ENCODE measurements at regions not wholly inside any gene's neighbourhood (a gene's known extent, or its start where the extent isn't known, plus 50 kb on each side); places are given as distances from the start of the nearest gene placed in this dataset.

DNA sequence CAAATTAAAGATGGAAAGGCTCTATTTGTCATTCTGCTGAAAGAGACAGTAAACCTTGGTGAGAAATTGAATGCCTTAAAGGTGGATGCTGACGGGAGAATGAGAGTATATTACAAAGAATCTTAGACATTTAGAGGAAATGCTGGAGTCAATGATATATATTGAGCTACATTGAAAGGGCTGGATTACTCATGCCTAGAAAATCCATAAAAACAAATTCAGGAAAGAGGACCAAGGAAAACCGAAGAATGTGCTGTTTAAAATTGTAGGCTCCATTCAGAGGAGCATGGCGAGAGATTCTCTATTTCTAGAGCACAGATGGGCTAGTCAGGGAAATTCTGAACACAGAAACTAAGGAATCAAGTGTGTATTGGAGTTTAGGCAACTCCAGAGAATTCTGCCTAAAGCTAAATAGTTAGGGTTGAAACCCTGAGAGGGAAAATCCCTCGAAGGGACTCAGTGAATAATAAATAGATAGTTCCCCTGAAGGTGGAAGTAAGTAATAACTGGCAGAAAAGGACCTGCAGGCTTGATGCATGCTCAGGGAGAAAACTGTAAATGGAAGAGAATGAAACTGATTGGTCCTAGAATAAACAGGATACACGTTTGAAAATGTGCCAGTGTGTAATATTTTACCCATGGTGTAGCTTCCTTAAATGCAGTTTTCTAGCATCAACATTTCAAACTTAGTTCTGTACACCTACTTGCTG, 1532.4 kb upstream of the TENM3 start:
- DNase-seq = no peak

DNA sequence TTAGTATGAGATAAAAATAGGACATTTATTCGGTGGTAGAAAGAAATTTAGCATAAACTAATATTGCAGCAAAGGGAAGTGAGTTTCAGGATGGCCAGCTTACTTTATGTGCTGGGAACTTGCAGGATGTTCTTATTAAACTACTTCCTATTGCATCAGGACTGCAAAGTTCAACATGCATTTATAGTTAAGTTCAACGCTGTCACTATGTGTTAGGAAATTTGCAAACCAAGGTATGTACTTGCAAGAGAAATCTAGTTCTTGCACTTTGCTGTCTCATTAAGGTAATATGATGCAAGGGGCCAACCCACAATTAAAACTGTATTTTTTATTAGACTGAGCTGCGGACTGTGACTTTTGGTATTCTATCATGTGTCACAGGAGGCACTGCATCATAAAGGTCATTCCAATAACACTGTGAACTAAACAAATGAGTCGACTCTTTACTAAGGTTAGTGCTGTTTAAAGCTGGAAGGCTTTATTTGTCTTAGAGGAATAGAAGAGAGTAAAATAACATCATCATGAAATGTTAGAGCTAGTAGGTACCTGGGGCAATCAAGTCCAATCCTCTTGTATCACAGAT, 1525.7 kb upstream of the TENM3 start:
- no peak for DNase-seq

DNA sequence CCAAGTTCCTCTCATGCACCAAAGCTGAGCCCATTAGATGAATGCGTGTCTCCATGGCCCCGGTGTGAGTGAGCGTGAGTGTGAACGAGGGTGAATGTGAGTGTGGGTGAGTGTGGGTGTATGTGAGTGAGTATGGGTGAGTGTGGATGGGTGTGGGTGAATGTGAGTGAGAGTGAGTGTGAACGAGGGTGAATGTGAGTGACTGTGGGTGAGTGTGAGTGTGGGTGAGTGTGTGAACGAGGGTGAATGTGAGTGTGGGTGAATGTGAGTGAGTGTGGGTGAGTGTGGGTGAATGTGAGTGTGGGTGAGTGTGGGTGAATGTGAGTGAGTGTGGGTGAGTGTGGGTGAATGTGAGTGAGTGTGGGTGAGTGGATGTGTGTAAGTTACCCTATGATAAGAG, 1521.8 kb upstream of the TENM3 start:
- DNase-seq = no peak

DNA sequence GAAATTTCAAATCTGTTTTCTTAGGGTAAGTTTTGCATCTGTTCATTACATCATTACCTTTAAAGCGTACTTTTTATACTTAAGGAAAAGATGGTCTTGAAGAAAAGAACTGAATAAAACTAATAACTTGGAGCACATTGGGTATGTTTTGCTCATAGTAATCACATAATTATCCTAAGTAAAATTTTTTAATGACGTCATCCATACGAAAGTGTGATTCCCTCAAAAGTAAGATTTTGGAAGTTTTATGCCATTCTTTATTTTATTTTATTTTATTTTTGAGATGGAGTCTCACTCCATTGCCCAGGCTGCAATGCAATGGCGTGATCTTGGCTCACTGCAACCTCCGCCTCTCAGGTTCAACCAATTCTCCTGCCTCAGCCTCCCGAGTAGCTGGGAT, 1516.6 kb upstream of the TENM3 start:
- no peak for DNase-seq

DNA sequence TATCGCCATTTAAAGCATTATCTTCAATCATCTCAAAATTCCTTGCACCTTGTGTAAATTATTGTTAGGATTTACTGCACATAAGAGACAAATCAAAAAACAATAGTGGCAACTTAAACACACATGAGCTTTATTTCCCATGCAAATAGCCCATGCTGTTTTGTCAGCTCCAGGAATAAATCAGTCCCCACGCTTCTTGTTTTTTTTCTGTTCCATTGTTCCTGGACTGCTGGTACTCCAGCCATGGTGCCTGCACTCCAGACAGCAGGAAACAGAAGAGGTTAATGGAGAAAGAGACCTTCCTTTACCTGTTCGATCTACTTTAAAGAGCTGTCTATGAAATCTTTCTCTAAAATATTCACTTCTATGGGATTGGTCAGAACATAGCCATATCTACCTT, 1515.7 kb upstream of the TENM3 start:
- DNase-seq = no peak

DNA sequence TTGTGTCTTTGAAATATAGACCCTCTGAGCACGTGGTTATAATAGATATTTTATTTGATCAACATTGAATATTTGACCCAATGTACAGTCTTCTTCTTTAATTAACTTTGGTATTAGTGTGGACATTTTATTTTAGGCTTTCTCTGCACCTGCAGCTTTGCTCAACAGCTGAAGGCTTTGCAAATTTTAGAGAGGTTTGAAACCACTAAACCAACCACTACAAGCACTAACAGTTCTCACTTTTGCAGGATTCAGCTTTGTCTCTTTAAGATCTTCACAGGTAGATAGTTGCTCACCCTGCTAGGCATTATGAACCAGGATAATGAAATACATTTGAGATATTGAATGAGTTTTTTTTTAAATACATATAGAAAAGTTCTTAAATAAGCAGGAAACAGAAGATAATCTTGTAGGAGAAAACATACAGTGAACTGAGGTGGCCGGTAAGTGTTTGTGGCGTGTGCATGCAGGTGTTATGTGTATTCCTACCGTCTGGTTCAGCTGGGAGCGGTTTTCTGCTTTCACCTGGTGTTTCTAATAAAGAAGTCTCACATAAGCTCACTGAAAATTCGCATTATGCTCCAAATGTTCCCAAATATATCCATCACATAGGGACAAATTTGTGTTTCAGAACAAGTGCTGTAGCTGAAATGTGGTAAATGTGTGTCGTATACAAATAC, 1508.3 kb upstream of the TENM3 start:
- no peak for DNase-seq

DNA sequence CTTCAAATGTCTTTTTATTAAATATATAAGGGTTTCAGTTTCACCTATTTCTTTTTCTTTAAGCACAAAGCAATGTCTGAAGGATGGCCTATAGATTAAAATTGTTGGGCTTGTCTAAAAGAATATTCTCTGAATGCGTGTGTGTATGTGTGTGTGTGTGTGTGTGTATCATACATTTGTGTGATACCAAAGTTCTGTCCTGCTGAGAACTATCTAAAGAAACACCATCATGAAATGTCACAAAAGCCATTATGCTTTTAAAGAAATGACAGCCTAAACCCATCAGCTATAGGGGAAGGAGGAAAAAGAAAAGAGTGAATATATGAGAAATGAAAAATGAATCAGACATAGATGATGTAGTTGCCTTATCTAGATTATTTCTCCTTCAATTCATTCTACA, 1501.5 kb upstream of the TENM3 start:
- no peak for DNase-seq

DNA sequence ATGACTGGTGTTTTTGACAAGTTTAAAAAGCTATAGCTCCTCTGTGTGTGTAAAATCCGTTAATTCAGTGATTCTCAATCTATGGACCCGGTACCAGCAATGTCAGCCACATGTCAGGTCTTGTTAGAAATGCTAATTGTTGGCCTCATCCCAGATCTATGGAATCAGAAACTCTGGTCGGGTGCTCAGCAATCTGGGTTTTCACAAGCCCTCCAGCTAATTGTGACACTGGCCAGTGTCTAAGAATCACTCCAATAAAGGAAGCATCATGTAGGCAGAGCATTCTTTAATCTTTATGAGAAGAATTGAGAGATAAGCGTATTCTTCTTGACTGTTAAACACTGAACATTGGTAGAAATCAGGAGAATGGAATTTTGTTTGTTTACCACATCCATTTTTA, 1498.2 kb upstream of the TENM3 start:
- DNase-seq = no peak

DNA sequence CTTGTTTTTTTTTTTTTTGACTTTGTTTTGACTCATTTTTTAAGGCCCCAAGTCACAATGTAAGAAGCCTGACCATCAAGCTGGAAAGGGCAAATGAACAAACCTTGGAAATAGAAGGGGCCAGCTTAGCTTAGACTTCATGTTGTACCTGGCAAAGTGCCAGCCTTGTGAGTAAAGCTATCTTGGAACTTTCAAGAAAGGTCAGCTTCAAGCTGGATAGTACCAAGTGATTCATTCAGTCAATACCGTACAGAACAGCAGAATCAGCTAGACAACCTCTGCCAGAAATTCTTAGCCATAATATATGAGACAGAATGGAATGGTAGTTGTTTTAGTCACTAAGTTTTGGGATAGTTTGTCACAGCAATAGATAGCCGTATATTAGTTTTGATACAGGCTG, 1492.2 kb upstream of the TENM3 start:
- DNase-seq = no peak

DNA sequence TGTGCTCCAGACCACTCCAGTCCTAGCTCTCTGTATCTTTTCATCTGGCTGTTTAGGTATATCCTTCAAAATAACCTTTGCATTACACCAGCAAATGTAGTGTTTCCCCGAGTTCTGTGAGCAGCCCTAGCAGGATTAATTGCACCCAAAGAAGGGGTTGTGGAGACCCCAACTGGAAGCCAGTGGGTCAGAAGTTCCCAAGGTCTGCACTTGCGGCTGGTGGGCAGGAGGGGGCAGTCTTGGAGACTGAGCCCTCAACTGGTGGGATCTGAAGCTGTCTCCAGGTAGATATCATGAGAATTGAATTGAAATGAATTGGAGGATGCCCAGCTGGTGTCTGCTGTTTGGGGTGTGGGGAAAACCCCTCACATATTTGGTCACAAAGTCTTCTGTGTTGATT, 1485.3 kb upstream of the TENM3 start:
- no peak for DNase-seq

DNA sequence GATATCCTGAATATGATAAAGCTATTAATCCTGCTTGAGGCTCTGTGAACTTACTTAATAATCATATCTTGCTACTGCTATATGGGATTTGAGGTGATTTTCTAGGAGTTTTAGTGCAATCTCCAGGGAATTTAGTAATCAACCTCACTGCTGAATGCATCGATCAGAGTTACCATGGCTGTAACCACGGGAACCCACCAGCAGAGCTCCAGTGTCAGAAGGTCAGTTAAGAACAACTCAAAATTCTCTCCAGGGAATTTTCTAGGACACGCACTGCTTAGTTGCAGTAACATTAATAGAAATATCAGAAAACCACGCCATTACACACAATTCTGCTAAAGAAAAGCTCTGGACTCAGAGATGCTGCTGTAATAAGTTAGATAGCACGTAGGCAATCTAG, 1477.2 kb upstream of the TENM3 start:
- DNase-seq = no peak

DNA sequence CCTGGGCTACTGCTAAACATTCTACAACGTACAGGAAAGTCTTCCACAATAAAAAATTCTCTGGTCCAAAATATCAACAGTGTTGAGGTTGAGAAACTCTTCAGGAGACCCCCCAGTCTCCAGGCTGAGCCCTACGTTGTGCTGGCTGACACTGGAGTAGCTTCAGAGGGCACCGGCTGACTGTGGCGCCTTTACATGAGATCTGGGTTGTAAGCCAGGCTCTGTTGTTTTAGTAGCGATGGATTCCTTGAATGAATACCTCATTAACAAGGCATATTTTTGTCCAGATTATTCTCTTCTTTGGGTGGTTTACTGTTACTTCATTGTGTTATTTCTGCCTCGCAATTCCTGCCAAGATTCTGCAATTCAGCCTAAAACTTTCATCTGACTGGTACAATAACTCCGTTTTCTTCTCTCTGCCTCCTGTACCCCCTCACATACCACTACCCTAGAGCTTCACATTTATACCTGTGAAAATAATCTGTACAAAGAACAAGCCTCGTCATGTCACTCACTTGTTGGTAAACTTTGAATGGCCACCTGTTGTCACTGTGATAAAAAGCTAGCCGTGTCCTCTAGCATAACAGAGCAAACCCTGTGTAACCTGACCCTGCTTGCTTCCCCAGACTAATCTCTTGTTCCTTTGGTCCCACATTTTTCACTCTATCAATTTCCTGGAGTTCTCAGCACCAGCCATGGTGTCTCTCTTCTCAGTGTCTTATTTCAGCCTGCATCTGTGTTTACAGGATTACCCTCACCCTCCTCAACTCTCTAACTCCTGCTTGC, 1476.1 kb upstream of the TENM3 start:
- no peak for DNase-seq

DNA sequence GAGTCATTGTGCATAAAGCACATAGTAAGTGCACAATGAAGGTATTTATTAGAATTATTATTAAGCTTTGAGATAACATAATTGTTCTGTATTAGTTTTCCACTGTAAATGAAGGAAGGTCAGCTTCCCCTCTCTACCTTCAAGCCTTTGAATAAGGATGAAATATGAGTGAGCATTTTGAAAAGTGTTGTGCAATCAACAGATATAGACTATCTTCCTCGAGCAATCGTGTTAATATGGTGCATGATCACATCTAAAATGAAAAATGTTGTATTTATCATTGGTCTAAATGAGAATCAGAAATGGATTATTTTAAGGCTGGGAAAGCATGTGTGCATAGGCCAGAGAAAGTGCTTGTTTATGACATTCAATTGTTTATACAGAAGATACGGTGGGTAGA, 1474.6 kb upstream of the TENM3 start:
- DNase-seq = no peak

DNA sequence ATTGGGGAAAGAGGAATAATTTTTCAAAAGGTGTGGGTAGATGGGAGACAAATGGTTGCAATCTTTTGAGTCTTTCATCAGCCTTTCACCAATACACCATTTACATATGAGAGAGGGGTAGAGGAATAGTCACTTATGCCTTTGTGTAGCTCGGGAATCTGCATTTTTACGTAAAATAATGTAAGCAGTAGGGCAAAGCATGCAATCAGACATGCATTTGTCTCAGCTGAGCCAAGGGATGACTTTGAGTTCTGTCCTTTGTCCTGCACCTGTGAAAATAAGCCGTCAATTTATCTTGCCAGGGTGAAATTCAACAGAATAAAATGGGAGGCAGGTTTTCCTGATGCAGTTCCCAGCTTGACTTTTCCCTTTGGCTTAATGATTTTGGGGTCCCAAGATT, 1473.4 kb upstream of the TENM3 start:
- DNase-seq = no peak

DNA sequence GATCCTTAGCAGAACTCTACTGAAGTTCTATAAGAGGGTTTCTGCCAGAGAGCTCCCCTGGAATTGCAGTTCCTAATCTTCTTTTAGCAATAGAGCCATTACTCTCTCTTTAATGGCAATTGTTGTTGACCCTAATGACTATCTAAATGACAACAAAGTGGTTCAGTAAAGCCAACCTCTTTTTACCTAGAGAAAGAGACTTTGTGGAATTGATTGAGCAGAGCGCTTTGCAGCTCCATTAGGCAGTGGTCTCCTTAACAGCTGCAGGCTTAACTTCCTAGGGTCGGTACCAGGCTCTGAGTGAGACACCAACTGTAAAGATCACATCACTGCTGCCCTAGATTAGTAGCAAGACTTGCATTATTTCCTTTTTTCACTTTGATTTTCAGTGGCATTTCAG, 1472.9 kb upstream of the TENM3 start:
- no peak for DNase-seq

DNA sequence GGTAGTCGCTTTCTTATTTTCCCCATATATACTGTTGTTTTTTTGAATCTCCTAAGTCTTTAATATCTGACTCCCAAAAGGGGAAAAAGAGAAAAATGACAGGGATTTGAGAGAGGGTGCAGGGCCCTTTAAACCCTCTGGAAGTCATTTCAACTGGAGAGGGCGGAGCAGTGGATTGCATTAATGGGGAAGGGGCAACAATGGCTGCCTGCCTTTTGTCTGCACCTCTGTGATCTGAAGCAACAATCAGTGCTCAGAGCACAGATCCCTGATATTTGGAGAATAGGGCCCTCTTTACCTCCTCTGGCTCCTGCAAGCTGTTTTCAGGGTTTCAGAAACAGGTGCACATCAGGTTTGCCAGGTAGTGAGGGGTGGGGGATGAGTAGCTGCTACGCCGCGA, 1458.3 kb upstream of the TENM3 start:
- no peak for DNase-seq

DNA sequence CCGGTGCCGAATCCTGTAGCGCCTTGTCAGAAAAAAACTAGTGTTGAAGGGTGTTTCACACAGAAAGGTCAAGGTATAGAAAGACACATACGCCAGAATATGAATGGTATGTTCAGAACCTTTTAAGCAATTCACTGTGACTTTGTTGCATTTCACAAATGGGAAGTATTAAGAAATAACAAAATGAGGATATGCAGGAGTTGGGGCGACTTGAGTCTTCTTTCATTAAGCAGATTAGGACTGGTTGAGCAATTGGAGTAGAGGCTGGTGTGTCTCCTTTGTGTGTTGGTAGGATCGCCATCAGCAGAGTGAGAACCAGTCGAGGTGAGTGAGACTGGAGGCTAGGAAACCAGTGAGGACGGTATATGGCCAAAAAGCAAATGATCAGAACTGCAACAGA, 1454.5 kb upstream of the TENM3 start:
- no peak for DNase-seq

DNA sequence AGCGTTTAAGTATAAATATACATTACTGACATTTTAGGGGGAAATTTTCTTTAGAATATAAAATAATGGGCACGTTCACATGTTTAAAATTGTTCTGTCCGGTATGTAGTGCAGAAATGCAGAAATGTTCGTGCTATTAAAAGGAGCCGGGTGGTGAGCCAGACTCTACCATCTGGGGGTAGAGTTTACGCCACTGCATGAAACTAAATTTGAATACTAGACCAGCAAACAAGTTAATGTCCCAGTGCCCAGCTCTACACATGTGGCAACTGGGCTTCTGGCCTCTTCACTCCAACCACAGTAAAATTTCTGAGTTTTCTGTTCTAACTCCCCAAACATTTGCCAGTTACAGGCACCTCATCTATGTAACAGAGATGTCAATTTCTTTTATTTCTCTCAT, 1453.3 kb upstream of the TENM3 start:
- DNase-seq = no peak

DNA sequence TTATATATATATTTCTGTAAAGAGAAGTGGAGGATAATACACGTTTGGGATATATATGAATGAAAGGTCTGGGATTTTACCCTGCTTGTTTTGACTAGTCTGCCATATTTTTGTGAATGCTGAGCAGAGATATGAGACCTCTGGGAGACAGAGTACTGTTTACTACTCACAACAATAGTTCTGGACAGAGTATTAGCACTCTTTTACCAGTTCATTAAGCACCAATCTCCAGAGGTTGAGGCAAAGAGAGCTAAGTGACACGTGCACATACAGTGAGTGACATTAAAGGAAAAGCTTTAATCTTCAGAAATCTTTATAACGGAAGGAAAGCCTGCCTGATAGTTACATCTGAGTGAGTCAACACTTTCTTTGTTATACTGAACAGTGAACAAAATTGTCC, 1452.7 kb upstream of the TENM3 start:
- no peak for DNase-seq

DNA sequence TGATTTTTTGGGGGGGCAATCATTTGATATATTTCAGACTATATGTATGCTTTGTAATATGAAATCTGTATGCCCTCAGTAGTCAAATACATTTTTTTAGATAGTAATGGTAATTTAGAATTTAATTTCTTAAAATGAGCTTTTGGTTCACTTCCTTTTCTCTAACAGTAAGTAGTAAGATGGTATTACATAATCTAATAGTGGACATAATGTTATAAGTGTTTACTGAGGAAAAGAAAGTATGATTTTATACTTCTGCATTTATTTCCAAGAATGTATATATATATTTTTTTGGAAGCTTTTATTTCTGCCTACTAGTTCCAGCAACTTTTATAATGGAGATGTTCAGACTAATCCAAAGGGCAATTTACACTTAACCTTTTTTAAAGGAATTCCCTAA, 1450.7 kb upstream of the TENM3 start:
- no peak for DNase-seq

DNA sequence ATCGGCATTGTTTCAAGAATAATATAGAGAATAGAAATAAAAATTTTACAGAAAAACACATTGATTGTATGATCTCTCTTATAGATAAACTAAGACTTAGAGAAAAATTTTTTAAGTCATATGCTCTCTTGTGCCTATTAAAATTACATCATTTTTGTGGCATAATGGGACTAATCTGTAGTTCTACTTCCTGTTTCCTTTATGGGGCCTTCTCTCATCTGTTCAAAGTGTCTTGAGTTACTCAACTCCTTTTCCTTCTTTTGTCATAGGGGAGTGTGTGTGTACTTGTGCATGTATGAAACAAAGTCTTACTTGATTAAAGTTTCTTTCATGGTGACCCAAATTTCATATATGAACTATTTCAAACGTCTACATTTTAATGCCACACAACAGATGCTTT, 1448.9 kb upstream of the TENM3 start:
- DNase-seq = no peak

DNA sequence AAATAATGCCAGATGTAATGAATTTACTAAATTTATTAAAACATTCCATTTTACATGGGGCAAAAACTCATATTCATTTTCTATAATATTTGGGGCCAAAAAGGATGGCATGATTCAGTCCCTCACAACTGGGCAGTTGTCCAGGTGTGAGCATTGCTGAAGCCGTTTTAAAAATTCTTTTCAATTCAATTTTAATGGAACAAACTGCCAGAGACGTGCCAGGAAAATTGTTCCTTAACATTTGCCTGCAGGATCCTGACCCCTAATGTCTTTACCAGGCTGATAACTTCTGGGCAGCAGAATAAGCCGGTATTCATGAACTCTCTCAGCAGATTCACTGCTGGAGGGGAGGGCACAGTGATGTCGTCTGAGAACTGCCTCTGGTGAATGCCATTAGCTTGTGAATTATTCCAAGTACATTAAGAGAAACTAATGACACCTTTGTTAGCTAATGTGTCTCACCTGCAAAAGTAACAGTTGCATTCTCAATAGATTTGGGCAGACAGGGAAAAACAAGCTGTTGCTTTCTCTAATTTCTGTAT, 1445.1 kb upstream of the TENM3 start:
- DNase-seq = no peak

DNA sequence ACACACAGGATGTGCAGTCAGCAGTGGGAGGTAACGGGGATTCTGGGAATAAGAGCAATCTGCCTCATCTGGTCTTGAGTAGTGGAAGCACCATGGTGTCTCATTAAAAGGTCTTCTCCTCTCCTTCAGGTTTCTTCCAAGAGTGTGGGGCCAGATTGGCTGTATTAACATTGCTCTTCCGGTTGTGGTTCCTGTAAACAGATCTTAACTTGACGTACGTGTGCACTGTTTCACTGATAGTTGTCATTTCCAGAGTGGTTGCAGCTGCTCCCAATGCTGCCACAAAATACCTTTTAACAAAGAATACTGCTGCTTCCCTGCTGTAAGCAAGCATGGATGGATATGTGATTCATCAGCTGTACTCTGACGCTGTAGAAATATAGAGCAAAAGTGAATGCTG, 1443.4 kb upstream of the TENM3 start:
- no peak for DNase-seq

DNA sequence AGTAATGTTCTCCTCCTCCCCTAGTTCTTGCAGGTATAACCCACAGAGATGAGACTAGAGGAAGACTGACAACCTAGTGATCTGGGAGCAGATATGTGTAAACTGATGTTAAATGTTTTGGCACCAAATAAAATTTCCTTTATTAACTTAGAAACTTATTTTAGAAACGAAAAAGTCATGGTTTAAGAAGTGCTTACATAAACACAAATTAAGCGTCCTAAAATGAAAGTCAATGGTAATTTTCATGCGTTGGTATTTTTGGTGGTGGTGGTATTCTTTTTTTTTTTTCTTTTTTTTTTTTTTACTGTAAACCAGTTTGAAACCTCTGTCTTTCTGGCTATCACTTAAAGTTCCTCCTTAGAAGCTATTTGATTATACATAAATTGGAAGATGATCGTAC, 1438.1 kb upstream of the TENM3 start:
- DNase-seq = no peak
